Stimulated activated CD8-positive, alpha-beta memory T cell treated with anti-CD3 and anti-CD28 coated beads, Interleukin-7, amount 100 ng/mL, for 48 hours (primary cell): ENCODE measurements at regions not wholly inside any gene's neighbourhood (a gene's known extent, or its start where the extent isn't known, plus 50 kb on each side); places are given as distances from the start of the nearest gene placed in this dataset.
"Not testable (repeated sequence)": the region's sequence is repeated elsewhere in the genome, so short reads cannot be mapped to it uniquely, and the experiment has no call there.

Experiments
- DNase-seq, 2 donors: peaks; one replicate each; pipeline ENCODE4 v3.0.0-alpha.2; 2020; ENCODE audit warnings: low read depth in 1 of 2; ENCODE audit errors: extremely low read depth in 1 of 2

- DNase-seq = no peak
These were observed 364.5 kb upstream of the JARID2 start for GRCh38 chr6:14881398-14881797.

- no peak for DNase-seq
These were observed 363.4 kb upstream of the JARID2 start for GRCh38 chr6:14882394-14883026.

GRCh38 chr6:14883921-14884320 lies 361.9 kb upstream of the JARID2 start:
- no peak for DNase-seq

- DNase-seq = no peak
These were observed 360.4 kb upstream of the JARID2 start for GRCh38 chr6:14885498-14885897.

GRCh38 chr6:14887181-14887580 lies 358.7 kb upstream of the JARID2 start:
- DNase-seq = no peak

- DNase-seq = no peak
These were observed 357.8 kb upstream of the JARID2 start for GRCh38 chr6:14887986-14888574.

- DNase-seq = no peak
These were observed 357.3 kb upstream of the JARID2 start for GRCh38 chr6:14888575-14889000.

GRCh38 chr6:14889188-14889587 lies 356.7 kb upstream of the JARID2 start:
- no peak for DNase-seq

- no peak for DNase-seq
These were observed 356.0 kb upstream of the JARID2 start for GRCh38 chr6:14889611-14890593.

- DNase-seq = not testable (repeated sequence)
These were observed 354.0 kb upstream of the JARID2 start for GRCh38 chr6:14891820-14892375.

GRCh38 chr6:14894105-14894504 lies 351.8 kb upstream of the JARID2 start:
- no peak for DNase-seq

- no peak for DNase-seq
These were observed 349.4 kb upstream of the JARID2 start for GRCh38 chr6:14896475-14896874.

GRCh38 chr6:14897831-14898230 lies 348.0 kb upstream of the JARID2 start:
- no peak for DNase-seq

- DNase-seq = not testable (repeated sequence)
These were observed 346.4 kb upstream of the JARID2 start for GRCh38 chr6:14899441-14899840.

GRCh38 chr6:14900919-14901318 lies 344.9 kb upstream of the JARID2 start:
- DNase-seq = no peak

GRCh38 chr6:14903176-14904038 lies 342.5 kb upstream of the JARID2 start:
- DNase-seq = no peak

GRCh38 chr6:14905201-14905600 lies 340.7 kb upstream of the JARID2 start:
- no peak for DNase-seq

GRCh38 chr6:14906621-14907020 lies 339.2 kb upstream of the JARID2 start:
- no peak for DNase-seq

GRCh38 chr6:14910692-14911547 lies 334.9 kb upstream of the JARID2 start:
- no peak for DNase-seq
